PC-3 (cell line): ENCODE measurements at regions not wholly inside any gene's neighbourhood (a gene's known extent, or its start where the extent isn't known, plus 50 kb on each side); places are given as distances from the start of the nearest gene placed in this dataset.

ENCODE experiments used
- EZH2phosphoT487 ChIP-seq: fragments of 300-600 bp; sonication (generic); IDR thresholded peaks from 2 replicates; pipeline ENCODE4 v1.6.1; 2018; ENCODE audit warnings: mild to moderate bottlenecking, antibody characterized with exemption, low read length, borderline replicate concordance
- TF ChIP-seq, protein P1 (sequence below): fragments of 300-600 bp; sonication (generic); conservative IDR thresholded peaks from 2 replicates; pipeline ENCODE4 v1.5.1; 2017; ENCODE audit warnings: antibody characterized with exemption, low read depth, mild to moderate bottlenecking, low read length

DNA sequence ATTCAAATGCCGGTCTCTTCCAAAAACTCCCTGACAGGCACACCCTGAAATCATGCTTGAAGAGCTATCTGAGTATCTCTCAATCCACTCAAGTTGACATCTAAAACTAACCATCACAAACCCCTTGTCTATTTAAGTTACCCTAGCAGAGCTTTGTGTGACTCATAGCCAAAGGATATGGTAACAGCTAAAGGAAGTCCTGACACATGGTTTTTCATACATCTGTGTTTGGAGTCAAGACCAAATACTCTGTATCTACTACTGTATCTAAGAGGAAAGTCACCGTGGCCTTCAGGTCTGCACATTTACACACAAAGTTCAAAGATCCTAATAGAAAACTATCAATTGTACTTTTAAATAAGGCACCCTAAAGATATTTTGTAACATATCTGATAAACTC lies 239.6 kb upstream of the VCX start:
- TF ChIP-seq, protein P1, sequence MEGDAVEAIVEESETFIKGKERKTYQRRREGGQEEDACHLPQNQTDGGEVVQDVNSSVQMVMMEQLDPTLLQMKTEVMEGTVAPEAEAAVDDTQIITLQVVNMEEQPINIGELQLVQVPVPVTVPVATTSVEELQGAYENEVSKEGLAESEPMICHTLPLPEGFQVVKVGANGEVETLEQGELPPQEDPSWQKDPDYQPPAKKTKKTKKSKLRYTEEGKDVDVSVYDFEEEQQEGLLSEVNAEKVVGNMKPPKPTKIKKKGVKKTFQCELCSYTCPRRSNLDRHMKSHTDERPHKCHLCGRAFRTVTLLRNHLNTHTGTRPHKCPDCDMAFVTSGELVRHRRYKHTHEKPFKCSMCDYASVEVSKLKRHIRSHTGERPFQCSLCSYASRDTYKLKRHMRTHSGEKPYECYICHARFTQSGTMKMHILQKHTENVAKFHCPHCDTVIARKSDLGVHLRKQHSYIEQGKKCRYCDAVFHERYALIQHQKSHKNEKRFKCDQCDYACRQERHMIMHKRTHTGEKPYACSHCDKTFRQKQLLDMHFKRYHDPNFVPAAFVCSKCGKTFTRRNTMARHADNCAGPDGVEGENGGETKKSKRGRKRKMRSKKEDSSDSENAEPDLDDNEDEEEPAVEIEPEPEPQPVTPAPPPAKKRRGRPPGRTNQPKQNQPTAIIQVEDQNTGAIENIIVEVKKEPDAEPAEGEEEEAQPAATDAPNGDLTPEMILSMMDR, result no peak
- no peak for TF ChIP-seq EZH2phosphoT487
